ENCODE measurements at regions not wholly inside any gene's neighbourhood (a gene's known extent, or its start where the extent isn't known, plus 50 kb on each side); places are given as distances from the start of the nearest gene placed in this dataset.

- no peak for DNase-seq (ENCODE audit: low spot score)
Observed at GRCh38 chr2:5067816-5068215, 624.4 kb upstream of the SOX11 start.

GRCh38 chr2:5070257-5070656, 621.9 kb upstream of the SOX11 start:
- no peak for DNase-seq (ENCODE audit: low spot score)

GRCh38 chr2:5074733-5075132, 617.5 kb upstream of the SOX11 start:
- no peak for DNase-seq (ENCODE audit: low spot score)

GRCh38 chr2:5076599-5076998, 615.6 kb upstream of the SOX11 start:
- DNase-seq (ENCODE audit: low spot score) = no peak

- DNase-seq (ENCODE audit: low spot score) = no peak
Observed at GRCh38 chr2:5077479-5078089, 614.6 kb upstream of the SOX11 start.

GRCh38 chr2:5083402-5083801, 608.8 kb upstream of the SOX11 start:
- no peak for DNase-seq (ENCODE audit: low spot score)

GRCh38 chr2:5089409-5089808, 602.8 kb upstream of the SOX11 start:
- no peak for DNase-seq (ENCODE audit: low spot score)

- no peak for DNase-seq (ENCODE audit: low spot score)
Observed at GRCh38 chr2:5093056-5093455, 599.1 kb upstream of the SOX11 start.

- no peak for DNase-seq (ENCODE audit: low spot score)
Observed at GRCh38 chr2:5093518-5093917, 598.7 kb upstream of the SOX11 start.

GRCh38 chr2:5094192-5094591, 598.0 kb upstream of the SOX11 start:
- no peak for DNase-seq (ENCODE audit: low spot score)

- no peak for DNase-seq (ENCODE audit: low spot score)
Observed at GRCh38 chr2:5098286-5098685, 593.9 kb upstream of the SOX11 start.

GRCh38 chr2:5102823-5103222, 589.4 kb upstream of the SOX11 start:
- DNase-seq (ENCODE audit: low spot score) = no peak

GRCh38 chr2:5111581-5111980, 580.6 kb upstream of the SOX11 start:
- no peak for DNase-seq (ENCODE audit: low spot score)

- no peak for DNase-seq (ENCODE audit: low spot score)
Observed at GRCh38 chr2:5119046-5119445, 573.1 kb upstream of the SOX11 start.

GRCh38 chr2:5121121-5121520, 571.1 kb upstream of the SOX11 start:
- no peak for DNase-seq (ENCODE audit: low spot score)

- no peak for DNase-seq (ENCODE audit: low spot score)
Observed at GRCh38 chr2:5121642-5122041, 570.5 kb upstream of the SOX11 start.

GRCh38 chr2:5123582-5124196, 568.5 kb upstream of the SOX11 start:
- DNase-seq (ENCODE audit: low spot score) = no peak

- no peak for DNase-seq (ENCODE audit: low spot score)
Observed at GRCh38 chr2:5125017-5125730, 567.0 kb upstream of the SOX11 start.

GRCh38 chr2:5132281-5132680, 559.9 kb upstream of the SOX11 start:
- no peak for DNase-seq (ENCODE audit: low spot score)

- DNase-seq (ENCODE audit: low spot score) = no peak
Observed at GRCh38 chr2:5140347-5140746, 551.8 kb upstream of the SOX11 start.

- DNase-seq (ENCODE audit: low spot score) = no peak
Observed at GRCh38 chr2:5144159-5144558, 548.0 kb upstream of the SOX11 start.

- DNase-seq (ENCODE audit: low spot score) = no peak
Observed at GRCh38 chr2:5145053-5145452, 547.1 kb upstream of the SOX11 start.

GRCh38 chr2:5145801-5146200, 546.4 kb upstream of the SOX11 start:
- no peak for DNase-seq (ENCODE audit: low spot score)
